T-helper 2 cell treated with Interferon-gamma antibody and Interleukin-4, amounts not matched to agents 5 μg/mL and 100 μg/mL, for 36 hours (primary cell): ENCODE measurements at regions not wholly inside any gene's neighbourhood (a gene's known extent, or its start where the extent isn't known, plus 50 kb on each side); places are given as distances from the start of the nearest gene placed in this dataset.
"Not testable (repeated sequence)": the region's sequence is repeated elsewhere in the genome, so short reads cannot be mapped to it uniquely, and the experiment has no call there.

Experiments used
- DNase-seq: peaks from one replicate; pipeline ENCODE4 v3.0.0; 2021; ENCODE audit warnings: low spot score
- H3K27ac Mint-ChIP-seq: one replicate; pipeline ENCODE4 v1.8.0; 2021; ENCODE audit warnings: mild to moderate bottlenecking, mixed read lengths
- H3K27me3 Mint-ChIP-seq: one replicate; pipeline ENCODE4 v1.8.0; 2021; ENCODE audit warnings: low read depth, mixed read lengths
- H3K36me3 Mint-ChIP-seq: one replicate; pipeline ENCODE4 v1.8.0; 2021; ENCODE audit warnings: low read depth, mixed read lengths
- H3K4me1 Mint-ChIP-seq: one replicate; pipeline ENCODE4 v1.8.0; 2021; ENCODE audit warnings: low read depth, mixed read lengths
- H3K4me3 Mint-ChIP-seq: one replicate; pipeline ENCODE4 v1.8.0; 2022; ENCODE audit warnings: mild to moderate bottlenecking, moderate library complexity, mixed read lengths
- H3K9me3 Mint-ChIP-seq: one replicate; pipeline ENCODE4 v1.8.0; 2021; ENCODE audit warnings: mixed read lengths

DNA sequence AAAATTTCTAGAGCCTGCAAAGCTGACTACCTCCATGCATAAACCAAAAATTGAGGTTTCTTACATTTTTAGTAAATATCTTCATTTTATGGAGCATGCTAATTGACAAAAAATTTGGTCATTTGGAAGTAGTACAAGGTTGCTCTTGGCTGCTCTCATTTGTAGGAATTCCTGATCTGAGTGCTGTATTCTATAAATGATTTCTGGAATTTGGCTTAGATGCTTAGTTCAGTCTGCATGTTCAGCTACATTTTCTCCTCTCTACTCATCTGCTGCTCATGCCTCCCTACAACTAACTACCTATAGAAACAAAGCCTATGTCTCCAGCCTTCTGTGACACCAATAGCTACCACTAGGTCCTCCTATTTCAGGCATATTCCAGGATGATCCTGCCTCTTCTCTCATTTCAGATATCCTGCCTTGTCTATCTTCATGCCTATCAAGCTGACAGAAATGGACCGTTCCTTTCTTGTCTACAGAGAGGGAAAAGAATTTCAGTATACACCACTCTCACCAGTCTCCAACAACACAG lies 901.1 kb downstream of the TBL1XR1 start:
- Mint-ChIP-seq H3K9me3 (peaks cover 6% of the 10 kb centered on the region), H3K27me3 (no peaks in the 10 kb centered on the region)

DNA sequence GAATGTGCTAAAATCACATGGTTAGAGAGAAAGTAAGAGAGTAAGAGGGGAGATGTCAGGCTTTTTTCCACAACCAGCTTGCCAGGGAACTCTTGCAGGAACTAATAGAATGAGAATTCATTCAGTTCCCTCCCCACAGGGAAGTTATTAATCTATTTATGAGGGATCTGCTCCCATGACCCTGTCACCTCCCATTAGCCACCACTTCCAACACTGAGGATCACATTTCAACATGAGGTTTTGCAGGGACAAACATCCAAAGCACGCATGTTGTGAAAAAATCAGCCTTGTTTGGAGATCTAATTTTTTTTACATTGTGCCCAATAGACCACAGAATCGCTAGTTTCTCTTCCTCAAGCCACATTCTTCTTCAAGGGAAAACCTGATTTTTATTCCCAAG lies 904.0 kb downstream of the TBL1XR1 start:
- no peaks in the 10 kb centered on the region for H3K36me3 Mint-ChIP-seq
- peaks cover 6% of the 10 kb centered on the region for H3K9me3 Mint-ChIP-seq
- no peaks in the 10 kb centered on the region for H3K27me3 Mint-ChIP-seq
- no peaks in the 10 kb centered on the region for H3K4me1 Mint-ChIP-seq
- no peak overlapping the region for H3K27ac Mint-ChIP-seq
- H3K4me3 Mint-ChIP-seq: no peak overlapping the region
- DNase-seq: no peak

More for the DNA sequence above, 901.1 kb downstream of the TBL1XR1 start:
- Mint-ChIP-seq H3K27ac (no peak overlapping the region), H3K4me3 (no peak overlapping the region), H3K36me3 (no peaks in the 10 kb centered on the region), H3K4me1 (no peaks in the 10 kb centered on the region)
- no peak for DNase-seq

DNA sequence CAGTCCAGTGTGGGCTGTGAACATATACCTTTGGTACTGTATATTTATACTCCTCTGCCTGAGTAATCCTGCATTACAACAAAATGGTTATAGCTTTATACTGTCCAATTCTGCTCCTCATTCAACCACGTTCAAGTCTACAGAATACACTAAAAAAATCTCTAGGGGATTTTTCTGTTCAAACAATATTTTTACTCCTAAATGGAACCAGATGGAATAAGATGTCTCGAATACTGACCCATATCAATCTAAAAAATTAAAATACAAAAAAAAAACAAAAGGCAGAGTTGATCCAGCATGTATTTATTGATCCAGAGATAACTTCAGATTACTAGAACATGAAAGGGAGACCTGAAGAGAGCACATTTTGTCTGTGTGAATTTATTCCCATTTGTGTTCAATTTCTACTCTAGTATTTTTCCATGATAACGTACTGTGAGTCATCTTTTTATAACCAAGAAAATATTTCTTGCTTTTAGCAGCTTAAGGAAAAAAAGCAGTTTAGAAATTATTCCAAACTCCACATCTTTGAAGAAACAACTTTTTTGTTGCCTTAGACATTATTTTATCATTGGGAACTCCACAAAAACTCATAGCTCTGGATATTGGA lies 910.7 kb downstream of the TBL1XR1 start:
- Mint-ChIP-seq H3K36me3 (no peaks in the 10 kb centered on the region), H3K9me3 (peaks cover 3% of the 10 kb centered on the region), H3K4me3 (no peak overlapping the region), H3K4me1 (no peaks in the 10 kb centered on the region), H3K27me3 (no peaks in the 10 kb centered on the region), H3K27ac (no peak overlapping the region)
- no peak for DNase-seq

- Mint-ChIP-seq H3K4me3 (no peak overlapping the region), H3K27ac (no peak overlapping the region), H3K9me3 (peaks cover 13% of the 10 kb centered on the region), H3K27me3 (no peaks in the 10 kb centered on the region), H3K4me1 (no peaks in the 10 kb centered on the region), H3K36me3 (no peaks in the 10 kb centered on the region)
- DNase-seq: no peak
Observed at GRCh38 chr3:176275538-176275937, 921.7 kb downstream of the TBL1XR1 start.

DNA sequence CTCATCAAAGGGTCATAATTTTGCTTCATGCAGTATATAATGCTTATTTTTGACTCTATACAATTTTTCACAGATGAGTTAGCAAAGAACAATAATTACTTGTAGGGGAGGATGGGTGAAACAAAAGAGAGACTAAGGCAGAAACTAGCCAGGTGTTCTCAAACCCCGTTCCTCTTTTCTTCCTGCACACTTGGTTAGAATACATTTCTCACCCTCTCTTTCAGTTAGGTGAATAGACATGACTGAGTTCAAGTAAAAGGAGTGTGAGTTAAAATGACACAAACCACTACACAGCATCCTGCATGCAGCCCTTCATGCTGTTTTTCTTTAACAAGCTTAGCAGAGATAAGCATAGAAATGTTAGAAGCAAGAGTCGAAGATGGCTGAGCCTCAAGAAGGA lies 922.2 kb downstream of the TBL1XR1 start:
- Mint-ChIP-seq H3K36me3 (no peaks in the 10 kb centered on the region), H3K4me3 (no peak overlapping the region), H3K27me3 (no peaks in the 10 kb centered on the region), H3K9me3 (peaks cover 17% of the 10 kb centered on the region), H3K4me1 (no peaks in the 10 kb centered on the region), H3K27ac (no peak overlapping the region)
- DNase-seq: no peak

GRCh38 chr3:176274161-176274560 lies 923.1 kb downstream of the TBL1XR1 start:
- H3K9me3 Mint-ChIP-seq: peaks cover 22% of the 10 kb centered on the region
- no peak overlapping the region for H3K27ac Mint-ChIP-seq
- H3K36me3 Mint-ChIP-seq: no peaks in the 10 kb centered on the region
- H3K4me1 Mint-ChIP-seq: no peaks in the 10 kb centered on the region
- H3K27me3 Mint-ChIP-seq: no peaks in the 10 kb centered on the region
- no peak for DNase-seq
- H3K4me3 Mint-ChIP-seq: no peak overlapping the region

- no peaks in the 10 kb centered on the region for H3K27me3 Mint-ChIP-seq
- no peak overlapping the region for H3K27ac Mint-ChIP-seq
- H3K9me3 Mint-ChIP-seq: peaks cover 34% of the 10 kb centered on the region
- no peaks in the 10 kb centered on the region for H3K36me3 Mint-ChIP-seq
- H3K4me3 Mint-ChIP-seq: no peak overlapping the region
- no peaks in the 10 kb centered on the region for H3K4me1 Mint-ChIP-seq
- DNase-seq: no peak
Observed at GRCh38 chr3:176262071-176262470, 935.2 kb downstream of the TBL1XR1 start.

- Mint-ChIP-seq H3K4me3 (no peak overlapping the region), H3K9me3 (peaks cover 8% of the 10 kb centered on the region), H3K27ac (no peak overlapping the region), H3K27me3 (no peaks in the 10 kb centered on the region), H3K4me1 (no peaks in the 10 kb centered on the region), H3K36me3 (no peaks in the 10 kb centered on the region)
- no peak for DNase-seq
Observed at GRCh38 chr3:176247191-176247590, 950.1 kb downstream of the TBL1XR1 start.

GRCh38 chr3:176219970-176220369 lies 977.3 kb downstream of the TBL1XR1 start:
- DNase-seq: no peak
- Mint-ChIP-seq H3K27ac (no peak overlapping the region), H3K27me3 (no peaks in the 10 kb centered on the region), H3K36me3 (no peaks in the 10 kb centered on the region), H3K4me3 (no peak overlapping the region), H3K4me1 (no peaks in the 10 kb centered on the region), H3K9me3 (peaks cover 14% of the 10 kb centered on the region)

DNA sequence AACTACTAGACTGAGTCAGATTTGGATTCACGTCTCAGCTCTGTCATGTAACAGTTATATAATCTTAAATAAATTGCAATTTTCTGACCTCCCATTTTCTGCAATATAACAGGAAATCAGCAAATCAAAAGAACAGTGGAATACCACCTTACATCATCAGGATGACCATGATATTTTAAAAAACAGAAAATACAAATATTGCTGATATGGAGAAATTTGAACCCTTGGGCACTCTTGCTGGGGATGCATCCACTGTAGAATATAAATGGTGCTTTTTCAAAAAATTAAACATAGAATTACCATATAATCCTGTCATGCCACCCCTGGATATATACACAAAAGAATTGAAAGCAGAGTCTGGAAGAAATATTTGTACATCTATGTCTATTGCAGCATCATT lies 982.5 kb downstream of the TBL1XR1 start:
- Mint-ChIP-seq H3K9me3 (peaks cover 12% of the 10 kb centered on the region), H3K27ac (no peak overlapping the region), H3K4me3 (no peak overlapping the region), H3K36me3 (no peaks in the 10 kb centered on the region), H3K27me3 (no peaks in the 10 kb centered on the region), H3K4me1 (no peaks in the 10 kb centered on the region)
- no peak for DNase-seq

GRCh38 chr3:176213314-176213713 lies 984.0 kb downstream of the TBL1XR1 start:
- H3K9me3 Mint-ChIP-seq, H3K27ac Mint-ChIP-seq, H3K4me3 Mint-ChIP-seq, H3K27me3 Mint-ChIP-seq, DNase-seq, H3K4me1 Mint-ChIP-seq, H3K36me3 Mint-ChIP-seq: not testable (repeated sequence)

GRCh38 chr3:176208915-176209314 lies 988.4 kb downstream of the TBL1XR1 start:
- Mint-ChIP-seq H3K4me3 (no peak overlapping the region), H3K27ac (no peak overlapping the region), H3K9me3 (peaks cover 7% of the 10 kb centered on the region), H3K27me3 (no peaks in the 10 kb centered on the region), H3K36me3 (no peaks in the 10 kb centered on the region), H3K4me1 (no peaks in the 10 kb centered on the region)
- no peak for DNase-seq

DNA sequence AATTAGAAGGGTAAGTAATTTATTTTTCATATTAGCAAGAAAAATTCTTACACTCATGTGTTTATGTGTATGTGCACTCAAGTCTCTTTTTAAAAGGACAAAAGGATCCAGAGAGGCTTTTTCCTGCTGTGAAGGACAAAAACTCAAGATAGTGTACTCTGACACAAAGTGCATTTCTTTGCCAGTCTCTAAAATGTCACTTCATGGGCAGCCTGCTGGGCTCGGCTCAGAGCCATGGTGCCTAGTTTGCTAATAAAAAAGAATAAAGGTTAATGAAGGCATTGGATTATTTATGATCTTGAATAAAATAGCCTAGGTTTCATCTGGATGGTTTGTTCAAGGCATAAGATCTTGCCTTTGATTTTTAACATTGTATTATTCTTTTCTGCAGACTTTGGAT lies 989.0 kb downstream of the TBL1XR1 start:
- Mint-ChIP-seq H3K4me3 (no peak overlapping the region), H3K9me3 (peaks cover 7% of the 10 kb centered on the region), H3K4me1 (no peaks in the 10 kb centered on the region), H3K36me3 (no peaks in the 10 kb centered on the region), H3K27ac (no peak overlapping the region), H3K27me3 (no peaks in the 10 kb centered on the region)
- no peak for DNase-seq

GRCh38 chr3:176206809-176207208 lies 990.5 kb downstream of the TBL1XR1 start:
- Mint-ChIP-seq H3K27me3 (no peaks in the 10 kb centered on the region), H3K4me3 (no peak overlapping the region), H3K27ac (no peak overlapping the region), H3K36me3 (no peaks in the 10 kb centered on the region), H3K9me3 (peaks cover 11% of the 10 kb centered on the region), H3K4me1 (no peaks in the 10 kb centered on the region)
- no peak for DNase-seq

GRCh38 chr3:176202652-176203051 lies 994.6 kb downstream of the TBL1XR1 start:
- H3K36me3 Mint-ChIP-seq: no peaks in the 10 kb centered on the region
- H3K27ac Mint-ChIP-seq: no peak overlapping the region
- H3K27me3 Mint-ChIP-seq: no peaks in the 10 kb centered on the region
- H3K9me3 Mint-ChIP-seq: peaks cover 10% of the 10 kb centered on the region
- DNase-seq: no peak
- no peaks in the 10 kb centered on the region for H3K4me1 Mint-ChIP-seq
- H3K4me3 Mint-ChIP-seq: no peak overlapping the region
